Lower lobe of right lung (tissue), 2 donors: ENCODE measurements at regions not wholly inside any gene's neighbourhood (a gene's known extent, or its start where the extent isn't known, plus 50 kb on each side); places are given as distances from the start of the nearest gene placed in this dataset.

ENCODE experiments used
- ATAC-seq, 2 donors: fragments of 200-7000 bp; cut with Tn5 transposase; one replicate each; pipeline ENCODE4 v1.9.1; 2020 to 2022; ENCODE audit warnings: mild to moderate bottlenecking in 2 of 2, moderate library complexity in 2 of 2
- DNase-seq: peaks from one replicate; pipeline ENCODE4 v3.0.0-alpha.2; 2020
- H3K27ac ChIP-seq: fragments of 200-600 bp; one replicate; pipeline ENCODE4 v1.8.0; 2022
- H3K27me3 ChIP-seq: fragments of 200-600 bp; one replicate; pipeline ENCODE4 v1.8.0; 2022; ENCODE audit warnings: low read depth
- H3K36me3 ChIP-seq: fragments of 200-600 bp; one replicate; pipeline ENCODE4 v1.8.0; 2022; ENCODE audit warnings: mild to moderate bottlenecking
- H3K4me1 ChIP-seq: fragments of 200-600 bp; one replicate; pipeline ENCODE4 v1.8.0; 2022
- H3K4me3 ChIP-seq: fragments of 200-600 bp; one replicate; pipeline ENCODE4 v1.8.0; 2022; ENCODE audit warnings: mild to moderate bottlenecking
- H3K9me3 ChIP-seq: fragments of 200-600 bp; one replicate; pipeline ENCODE4 v1.8.0; 2022
- intact Hi-C: fragments of 100-400 bp; cut with DNase I; formaldehyde crosslinking; loops from one replicate; pipeline ENCODE4 v1.11.0; 2022
- TF ChIP-seq, protein P1 (sequence below): fragments of 200-600 bp; IDR thresholded peaks from one replicate; pipeline ENCODE4 v1.8.0; 2022; ENCODE audit warnings: antibody characterized with exemption, mild to moderate bottlenecking
- donor health status: DM: no; HTN: yes; CAD: no; lungs with severe emphysema.

DNA sequence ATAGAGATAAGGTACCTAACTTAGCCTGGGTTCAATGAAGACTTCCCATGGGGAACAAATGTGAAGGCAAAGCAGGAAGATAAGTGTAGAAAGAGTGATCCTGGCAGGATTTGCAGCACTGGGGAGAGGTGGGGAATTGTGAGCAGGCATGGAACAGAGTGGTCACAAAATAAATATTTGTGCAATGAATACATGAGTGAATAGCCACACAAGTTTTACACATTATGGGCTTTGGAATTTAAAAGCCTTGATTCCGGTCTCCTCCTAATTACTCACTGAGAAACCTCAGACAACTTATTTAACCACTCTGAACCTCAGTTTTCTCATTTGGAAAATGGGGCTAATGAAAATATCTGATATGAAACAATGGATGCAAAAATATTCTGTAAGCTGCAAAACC, 148.3 kb downstream of the ELAVL4 start:
- no peak for ATAC-seq

More for the DNA sequence above, 148.3 kb downstream of the ELAVL4 start:
- H3K9me3 ChIP-seq, result no peaks in the 10 kb centered on the region
- no peak for DNase-seq
- peaks cover under 1% of the 10 kb centered on the region for H3K27me3 ChIP-seq
- H3K27ac ChIP-seq, result no peak overlapping the region
- TF ChIP-seq, protein P1, sequence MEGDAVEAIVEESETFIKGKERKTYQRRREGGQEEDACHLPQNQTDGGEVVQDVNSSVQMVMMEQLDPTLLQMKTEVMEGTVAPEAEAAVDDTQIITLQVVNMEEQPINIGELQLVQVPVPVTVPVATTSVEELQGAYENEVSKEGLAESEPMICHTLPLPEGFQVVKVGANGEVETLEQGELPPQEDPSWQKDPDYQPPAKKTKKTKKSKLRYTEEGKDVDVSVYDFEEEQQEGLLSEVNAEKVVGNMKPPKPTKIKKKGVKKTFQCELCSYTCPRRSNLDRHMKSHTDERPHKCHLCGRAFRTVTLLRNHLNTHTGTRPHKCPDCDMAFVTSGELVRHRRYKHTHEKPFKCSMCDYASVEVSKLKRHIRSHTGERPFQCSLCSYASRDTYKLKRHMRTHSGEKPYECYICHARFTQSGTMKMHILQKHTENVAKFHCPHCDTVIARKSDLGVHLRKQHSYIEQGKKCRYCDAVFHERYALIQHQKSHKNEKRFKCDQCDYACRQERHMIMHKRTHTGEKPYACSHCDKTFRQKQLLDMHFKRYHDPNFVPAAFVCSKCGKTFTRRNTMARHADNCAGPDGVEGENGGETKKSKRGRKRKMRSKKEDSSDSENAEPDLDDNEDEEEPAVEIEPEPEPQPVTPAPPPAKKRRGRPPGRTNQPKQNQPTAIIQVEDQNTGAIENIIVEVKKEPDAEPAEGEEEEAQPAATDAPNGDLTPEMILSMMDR, result no peak
- H3K4me1 ChIP-seq, result no peaks in the 10 kb centered on the region
- intact Hi-C loops, result no loop called here
- no peaks in the 10 kb centered on the region for H3K36me3 ChIP-seq
- no peak overlapping the region for H3K4me3 ChIP-seq
